ENCODE measurements at regions not wholly inside any gene's neighbourhood (a gene's known extent, or its start where the extent isn't known, plus 50 kb on each side); places are given as distances from the start of the nearest gene placed in this dataset.

DNA sequence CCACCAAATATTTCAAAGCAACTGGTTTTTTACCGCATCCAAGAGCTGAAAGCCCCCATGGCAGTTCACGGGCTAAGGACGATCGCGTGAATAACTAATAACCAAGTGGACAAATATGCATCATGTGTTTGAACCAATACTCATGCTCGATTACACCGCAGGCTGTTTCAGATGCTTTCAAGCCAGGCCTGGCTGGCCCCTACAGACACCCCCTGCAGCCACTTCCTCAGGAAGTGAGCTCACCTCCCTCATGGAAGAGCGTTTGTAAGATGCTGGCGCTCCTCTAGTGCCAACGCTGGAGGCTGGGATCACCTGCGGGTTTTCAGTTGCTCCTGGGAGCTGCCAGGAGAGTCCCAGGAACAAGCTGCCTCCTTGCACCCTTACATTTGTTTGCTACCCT lies 53.9 kb upstream of the PTCH1 start:
- no peak overlapping the region for H3K4me2 ChIP-seq (ENCODE audit: insufficient read depth, insufficient read length, low read length)

More for the DNA sequence above, 53.9 kb upstream of the PTCH1 start:
- Histone ChIP-seq H4K8ac (replicated peaks; ENCODE audit: insufficient read length, low read depth, low read length) (no peak overlapping the region), H4K5ac (ENCODE audit: insufficient read length, low read depth, low read length) (no peak overlapping the region), H2AFZ (ENCODE audit: low read length) (no peak overlapping the region), H2AK5ac (ENCODE audit: insufficient read length, low read length) (no peak overlapping the region), H3K18ac (ENCODE audit: insufficient read length, low read depth, low read length) (no peak overlapping the region), H3K9me3 (ENCODE audit: control insufficient read depth, low read depth, low read length) (no peaks in the 10 kb centered on the region), H2BK20ac (ENCODE audit: low read depth, low read length, poor library complexity, severe bottlenecking) (no peak overlapping the region), H3K4ac (ENCODE audit: low read depth, low read length) (no peak overlapping the region), H3K56ac (ENCODE audit: insufficient read length, low read depth, low read length) (no peak overlapping the region), H4K20me1 (ENCODE audit: control insufficient read depth, insufficient read depth, insufficient read length) (no peaks in the 10 kb centered on the region), H2BK15ac (ENCODE audit: low read depth, low read length) (no peak overlapping the region), H3K9ac (ENCODE audit: extremely low read depth, insufficient read length, low read length) (no peak overlapping the region), H3T11ph (ENCODE audit: low read length) (no peak overlapping the region), H3K4me1 (ENCODE audit: insufficient read depth, low read length) (no peaks in the 10 kb centered on the region; the same call in 1 of the 2 replicates), H2BK5ac (ENCODE audit: insufficient read length, low read length) (no peak overlapping the region), H3K14ac (ENCODE audit: insufficient read depth, low read length) (no peak overlapping the region), H2BK120ac (ENCODE audit: low read depth, low read length, poor library complexity, severe bottlenecking) (no peak overlapping the region), H3K27me3 (ENCODE audit: insufficient read depth, low read length) (no peaks in the 10 kb centered on the region; the same call in 1 of the 2 replicates), H3K23me2 (ENCODE audit: insufficient read length, low read depth, low read length, poor library complexity, severe bottlenecking) (no peaks in the 10 kb centered on the region), H3K27ac (ENCODE audit: insufficient read length, low read depth, low read length) (no peak overlapping the region), H2BK12ac (ENCODE audit: insufficient read length, low read depth, low read length) (no peak overlapping the region), H3K79me1 (ENCODE audit: insufficient read depth, low read depth, low read length, poor library complexity, severe bottlenecking) (no peaks in the 10 kb centered on the region), H3K23ac (ENCODE audit: insufficient read length, low read depth, low read length) (no peak overlapping the region), H3K79me2 (ENCODE audit: insufficient read depth, low read length) (no peaks in the 10 kb centered on the region), H4K91ac (ENCODE audit: insufficient read length, low read depth, low read length) (no peak overlapping the region)
- no CpG with 5 or more reads among the region's 11 CpGs for WGBS (ENCODE audit: extremely low coverage, insufficient read length, low lambda C conversion rate)
- Mint-ChIP-seq H3K27ac (no peak overlapping the region; a peak in 1 of 7 replicates), H3K4me3 (no peak overlapping the region), H3K27me3 (ENCODE audit: low read depth) (peaks cover 62% of the 10 kb centered on the region), H3K9me3 (no peaks in the 10 kb centered on the region), H3K36me3 (ENCODE audit: insufficient read depth in 1 of 3, low read depth in 3 of 3) (no peaks in the 10 kb centered on the region; a peak in 1 of 7 replicates), H3K4me1 (peaks cover 9 to 11% of the 10 kb centered on the region in 2 experiments)
- TF ChIP-seq, protein P1, sequence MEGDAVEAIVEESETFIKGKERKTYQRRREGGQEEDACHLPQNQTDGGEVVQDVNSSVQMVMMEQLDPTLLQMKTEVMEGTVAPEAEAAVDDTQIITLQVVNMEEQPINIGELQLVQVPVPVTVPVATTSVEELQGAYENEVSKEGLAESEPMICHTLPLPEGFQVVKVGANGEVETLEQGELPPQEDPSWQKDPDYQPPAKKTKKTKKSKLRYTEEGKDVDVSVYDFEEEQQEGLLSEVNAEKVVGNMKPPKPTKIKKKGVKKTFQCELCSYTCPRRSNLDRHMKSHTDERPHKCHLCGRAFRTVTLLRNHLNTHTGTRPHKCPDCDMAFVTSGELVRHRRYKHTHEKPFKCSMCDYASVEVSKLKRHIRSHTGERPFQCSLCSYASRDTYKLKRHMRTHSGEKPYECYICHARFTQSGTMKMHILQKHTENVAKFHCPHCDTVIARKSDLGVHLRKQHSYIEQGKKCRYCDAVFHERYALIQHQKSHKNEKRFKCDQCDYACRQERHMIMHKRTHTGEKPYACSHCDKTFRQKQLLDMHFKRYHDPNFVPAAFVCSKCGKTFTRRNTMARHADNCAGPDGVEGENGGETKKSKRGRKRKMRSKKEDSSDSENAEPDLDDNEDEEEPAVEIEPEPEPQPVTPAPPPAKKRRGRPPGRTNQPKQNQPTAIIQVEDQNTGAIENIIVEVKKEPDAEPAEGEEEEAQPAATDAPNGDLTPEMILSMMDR (conservative IDR thresholded peaks at IDR 0.05): no peak
- no peak for DNase-seq

Data from H9 (cell line).